Liver (tissue), 8 donors: ENCODE measurements at regions not wholly inside any gene's neighbourhood (a gene's known extent, or its start where the extent isn't known, plus 50 kb on each side); places are given as distances from the start of the nearest gene placed in this dataset.

Experiments used
- DNase-seq: peaks from one replicate; pipeline ENCODE4 v3.0.0-alpha.2; 2017; ENCODE audit warnings: low spot score
- H3K27ac ChIP-seq, 2 donors: one replicate each; pipeline ENCODE4 v1.7.0; 2013; ENCODE audit warnings: inconsistent platforms in 2 of 2, low read length in 2 of 2, control low read depth in 1 of 2, low read depth in 1 of 2, mild to moderate bottlenecking in 1 of 2
- H3K27me3 ChIP-seq, 4 donors: one replicate each; pipeline versions ENCODE4 v1.6.1 to v1.7.0; 2013; ENCODE audit warnings: low read length in 3 of 4, inconsistent platforms in 1 of 4, mild to moderate bottlenecking in 1 of 4, moderate library complexity in 1 of 4; ENCODE audit not compliant: control insufficient read depth in 4 of 4, insufficient read depth in 4 of 4
- H3K36me3 ChIP-seq, 4 donors: one replicate each; pipeline versions ENCODE4 v1.6.1 to v1.7.0; 2013; ENCODE audit warnings: low read length in 3 of 4, mild to moderate bottlenecking in 3 of 4, low read depth in 1 of 4, moderate library complexity in 1 of 4; ENCODE audit not compliant: control insufficient read depth in 4 of 4, insufficient read depth in 3 of 4
- H3K4me1 ChIP-seq, 4 donors: one replicate each; pipeline versions ENCODE4 v1.6.1 to v1.7.0; 2013; ENCODE audit warnings: low read length in 3 of 4, mild to moderate bottlenecking in 3 of 4, moderate library complexity in 1 of 4; ENCODE audit not compliant: control insufficient read depth in 4 of 4, insufficient read depth in 4 of 4
- H3K4me3 ChIP-seq, 3 donors: one replicate each; pipeline versions ENCODE4 v1.6.1 to v1.7.0; 2013; ENCODE audit warnings: low read length in 3 of 3, control low read depth in 1 of 3, low read depth in 1 of 3, mild to moderate bottlenecking in 1 of 3
- H3K9ac ChIP-seq, 2 donors: one replicate each; pipeline ENCODE4 v1.7.0; 2013; ENCODE audit warnings: low read length in 2 of 2, mild to moderate bottlenecking in 2 of 2, moderate library complexity in 2 of 2, control low read depth in 1 of 2, low read depth in 1 of 2
- H3K9me3 ChIP-seq, 4 donors: one replicate each; pipeline versions ENCODE4 v1.6.1 to v1.7.0; 2013; ENCODE audit warnings: low read length in 3 of 4; ENCODE audit not compliant: control insufficient read depth in 4 of 4
- EGR1 ChIP-seq, 2 donors: IDR thresholded peaks; 2 replicates each; pipeline ENCODE4 v1.6.1; 2016 to 2018; ENCODE audit warnings: antibody characterized with exemption in 2 of 2, low read depth in 2 of 2
- FOXA1 ChIP-seq: IDR thresholded peaks from 2 replicates; pipeline ENCODE4 v1.6.1; 2016; ENCODE audit warnings: antibody characterized with exemption
- FOXA2 ChIP-seq: IDR thresholded peaks from 2 replicates; pipeline ENCODE4 v1.6.1; 2016; ENCODE audit warnings: antibody characterized with exemption
- HNF4A ChIP-seq, 2 donors: conservative IDR thresholded peaks; 2 replicates each; pipeline ENCODE4 v1.6.1; 2016; ENCODE audit warnings: antibody characterized with exemption in 2 of 2, mild to moderate bottlenecking in 2 of 2
- HNF4G ChIP-seq: IDR thresholded peaks from 2 replicates; pipeline ENCODE4 v1.6.1; 2016; ENCODE audit warnings: antibody characterized with exemption
- JUND ChIP-seq, 2 donors: IDR thresholded peaks; 2 replicates each; pipeline ENCODE4 v1.6.1; 2016; ENCODE audit warnings: antibody characterized with exemption in 2 of 2
- NR2F2 ChIP-seq: IDR thresholded peaks from 2 replicates; pipeline ENCODE4 v1.6.1; 2016; ENCODE audit warnings: antibody characterized with exemption
- RAD21 ChIP-seq, 2 donors: IDR thresholded peaks; 2 replicates each; pipeline ENCODE4 v1.6.1; 2016; ENCODE audit warnings: antibody characterized with exemption in 2 of 2, mild to moderate bottlenecking in 2 of 2
- RXRA ChIP-seq, 2 donors: IDR thresholded peaks; 2 replicates each; pipeline ENCODE4 v1.6.1; 2017 to 2018; ENCODE audit warnings: antibody characterized with exemption in 2 of 2, mild to moderate bottlenecking in 1 of 2
- SP1 ChIP-seq: IDR thresholded peaks from 2 replicates; pipeline ENCODE4 v1.6.1; 2018; ENCODE audit warnings: antibody characterized with exemption, mild to moderate bottlenecking
- TAF1 ChIP-seq: conservative IDR thresholded peaks from 2 replicates; pipeline ENCODE4 v1.6.1; 2016; ENCODE audit warnings: antibody characterized with exemption, mild to moderate bottlenecking
- YY1 ChIP-seq: IDR thresholded peaks from 2 replicates; pipeline ENCODE4 v1.6.1; 2016; ENCODE audit warnings: antibody characterized with exemption, mild to moderate bottlenecking
- WGBS: extraction: QIAGEN DNeasy Blood & Tissue Kit; methylation state at CpG from one replicate; pipeline ENCODE4 v1.1.7; 2013; 5-methylcytosine and 5-hydroxymethylcytosine counted together
- TF ChIP-seq, protein P1 (sequence below): IDR thresholded peaks from 2 replicates; pipeline ENCODE4 v1.6.1; 2016; ENCODE audit warnings: antibody characterized with exemption, mild to moderate bottlenecking
- TF ChIP-seq, protein P2 (sequence below): fragments of 150-350 bp; IDR thresholded peaks from 2 replicates; pipeline ENCODE4 v1.5.1; 2017; ENCODE audit warnings: improper control_type of control experiment, low read depth, low read length; ENCODE audit not compliant: missing input control
- TF ChIP-seq, protein P3 (sequence below): IDR thresholded peaks from 2 replicates; pipeline ENCODE4 v1.6.1; 2016; ENCODE audit warnings: antibody characterized with exemption
- TF ChIP-seq, protein P4 (sequence below): IDR thresholded peaks from 2 replicates; pipeline ENCODE4 v1.6.1; 2016; ENCODE audit warnings: antibody characterized with exemption
- donor health status: healthy.
- donor health status: healthy.
- donor health status: healthy.
- donor health status: healthy.
- donor health status: healthy.

DNA sequence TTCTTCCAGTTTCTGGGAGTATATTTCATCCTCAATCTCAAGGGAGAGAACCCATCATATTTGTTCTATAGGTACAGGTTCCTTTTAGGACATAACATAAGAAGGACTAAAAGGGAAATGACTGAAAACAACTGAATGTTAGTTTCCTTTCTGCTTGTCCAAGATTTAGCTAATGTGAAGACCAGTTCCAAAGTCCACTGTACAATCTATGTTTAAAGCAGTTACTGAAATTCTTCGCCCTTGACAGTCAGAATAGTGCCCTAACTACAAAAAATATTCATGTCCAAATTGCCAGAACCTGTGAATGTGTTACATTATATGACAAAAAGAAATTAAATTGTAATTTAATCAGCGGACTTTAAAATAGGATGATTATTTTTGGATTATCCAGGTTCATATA lies 466.3 kb upstream of the SETBP1 start (continued):
- TF ChIP-seq, protein P1, sequence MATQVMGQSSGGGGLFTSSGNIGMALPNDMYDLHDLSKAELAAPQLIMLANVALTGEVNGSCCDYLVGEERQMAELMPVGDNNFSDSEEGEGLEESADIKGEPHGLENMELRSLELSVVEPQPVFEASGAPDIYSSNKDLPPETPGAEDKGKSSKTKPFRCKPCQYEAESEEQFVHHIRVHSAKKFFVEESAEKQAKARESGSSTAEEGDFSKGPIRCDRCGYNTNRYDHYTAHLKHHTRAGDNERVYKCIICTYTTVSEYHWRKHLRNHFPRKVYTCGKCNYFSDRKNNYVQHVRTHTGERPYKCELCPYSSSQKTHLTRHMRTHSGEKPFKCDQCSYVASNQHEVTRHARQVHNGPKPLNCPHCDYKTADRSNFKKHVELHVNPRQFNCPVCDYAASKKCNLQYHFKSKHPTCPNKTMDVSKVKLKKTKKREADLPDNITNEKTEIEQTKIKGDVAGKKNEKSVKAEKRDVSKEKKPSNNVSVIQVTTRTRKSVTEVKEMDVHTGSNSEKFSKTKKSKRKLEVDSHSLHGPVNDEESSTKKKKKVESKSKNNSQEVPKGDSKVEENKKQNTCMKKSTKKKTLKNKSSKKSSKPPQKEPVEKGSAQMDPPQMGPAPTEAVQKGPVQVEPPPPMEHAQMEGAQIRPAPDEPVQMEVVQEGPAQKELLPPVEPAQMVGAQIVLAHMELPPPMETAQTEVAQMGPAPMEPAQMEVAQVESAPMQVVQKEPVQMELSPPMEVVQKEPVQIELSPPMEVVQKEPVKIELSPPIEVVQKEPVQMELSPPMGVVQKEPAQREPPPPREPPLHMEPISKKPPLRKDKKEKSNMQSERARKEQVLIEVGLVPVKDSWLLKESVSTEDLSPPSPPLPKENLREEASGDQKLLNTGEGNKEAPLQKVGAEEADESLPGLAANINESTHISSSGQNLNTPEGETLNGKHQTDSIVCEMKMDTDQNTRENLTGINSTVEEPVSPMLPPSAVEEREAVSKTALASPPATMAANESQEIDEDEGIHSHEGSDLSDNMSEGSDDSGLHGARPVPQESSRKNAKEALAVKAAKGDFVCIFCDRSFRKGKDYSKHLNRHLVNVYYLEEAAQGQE = no peak
- TF ChIP-seq HNF4A (conservative IDR thresholded peaks at IDR 0.05) = no peak

DNA sequence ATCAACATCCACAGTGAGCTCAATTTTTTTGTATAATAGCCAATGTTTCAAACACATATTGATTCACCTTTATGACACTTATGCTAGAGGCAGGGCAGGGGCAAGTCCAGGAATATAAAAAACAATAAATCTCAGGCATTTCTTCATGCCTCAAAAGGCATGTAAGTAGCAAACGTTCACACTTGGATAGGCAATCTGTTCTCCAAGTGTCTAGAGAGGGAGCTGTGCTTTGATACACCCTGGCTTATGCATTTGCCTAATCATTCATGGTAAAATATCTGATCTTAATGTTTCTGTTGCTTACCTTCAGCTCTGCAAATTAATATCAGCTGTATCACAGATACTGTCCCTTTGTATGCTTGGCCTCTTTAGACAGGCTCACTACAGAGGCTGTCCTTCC lies 464.5 kb upstream of the SETBP1 start:
- no peak overlapping the region for H3K27ac ChIP-seq
- 43% methylated on average over 1 of the region's 1 CpG for whole genome bisulfite sequencing
- no peaks in the 10 kb centered on the region for H3K9me3 ChIP-seq
- peaks cover 0 to 4% (median 0%) of the 10 kb centered on the region in 4 donors for H3K27me3 ChIP-seq
- no peak for DNase-seq
- H3K36me3 ChIP-seq = no peaks in the 10 kb centered on the region
- H3K4me1 ChIP-seq = no peaks in the 10 kb centered on the region
- no peak for TF ChIP-seq HNF4A (conservative IDR thresholded peaks at IDR 0.05)
- no peak for TF ChIP-seq FOXA1
- no peak overlapping the region for H3K4me3 ChIP-seq
- no peak overlapping the region for H3K9ac ChIP-seq

DNA sequence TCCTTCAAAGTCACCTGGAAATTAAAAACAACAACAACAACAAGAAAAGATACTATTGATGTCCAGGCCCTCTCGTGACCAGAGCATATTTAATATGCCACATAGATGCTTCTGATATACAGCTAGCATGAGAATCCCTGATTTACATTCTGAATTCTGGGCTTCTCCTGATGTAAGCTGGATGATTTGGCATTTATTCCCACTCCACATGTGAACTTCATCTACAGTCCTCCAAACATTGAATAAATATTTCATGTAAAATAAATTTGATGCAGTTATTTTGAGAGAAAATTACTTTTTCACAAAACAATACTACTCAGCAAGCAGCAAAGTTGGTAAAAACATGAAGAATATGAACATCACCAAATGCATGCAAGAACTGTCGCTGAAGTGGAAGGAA lies 453.2 kb upstream of the SETBP1 start:
- TF ChIP-seq RAD21 (IDR thresholded peaks at IDR 0.05) (no peak), HNF4A (conservative IDR thresholded peaks at IDR 0.05) (no peak)
- TF ChIP-seq, protein P2, sequence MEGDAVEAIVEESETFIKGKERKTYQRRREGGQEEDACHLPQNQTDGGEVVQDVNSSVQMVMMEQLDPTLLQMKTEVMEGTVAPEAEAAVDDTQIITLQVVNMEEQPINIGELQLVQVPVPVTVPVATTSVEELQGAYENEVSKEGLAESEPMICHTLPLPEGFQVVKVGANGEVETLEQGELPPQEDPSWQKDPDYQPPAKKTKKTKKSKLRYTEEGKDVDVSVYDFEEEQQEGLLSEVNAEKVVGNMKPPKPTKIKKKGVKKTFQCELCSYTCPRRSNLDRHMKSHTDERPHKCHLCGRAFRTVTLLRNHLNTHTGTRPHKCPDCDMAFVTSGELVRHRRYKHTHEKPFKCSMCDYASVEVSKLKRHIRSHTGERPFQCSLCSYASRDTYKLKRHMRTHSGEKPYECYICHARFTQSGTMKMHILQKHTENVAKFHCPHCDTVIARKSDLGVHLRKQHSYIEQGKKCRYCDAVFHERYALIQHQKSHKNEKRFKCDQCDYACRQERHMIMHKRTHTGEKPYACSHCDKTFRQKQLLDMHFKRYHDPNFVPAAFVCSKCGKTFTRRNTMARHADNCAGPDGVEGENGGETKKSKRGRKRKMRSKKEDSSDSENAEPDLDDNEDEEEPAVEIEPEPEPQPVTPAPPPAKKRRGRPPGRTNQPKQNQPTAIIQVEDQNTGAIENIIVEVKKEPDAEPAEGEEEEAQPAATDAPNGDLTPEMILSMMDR = no peak
- H3K4me1 ChIP-seq = no peaks in the 10 kb centered on the region
- H3K9me3 ChIP-seq = no peaks in the 10 kb centered on the region
- no peak overlapping the region for H3K4me3 ChIP-seq
- H3K9ac ChIP-seq = no peak overlapping the region
- no peaks in the 10 kb centered on the region for H3K36me3 ChIP-seq
- no peak overlapping the region for H3K27ac ChIP-seq
- 80% methylated on average over 2 of the region's 2 CpGs for WGBS
- H3K27me3 ChIP-seq = no peaks in the 10 kb centered on the region
- DNase-seq = no peak

DNA sequence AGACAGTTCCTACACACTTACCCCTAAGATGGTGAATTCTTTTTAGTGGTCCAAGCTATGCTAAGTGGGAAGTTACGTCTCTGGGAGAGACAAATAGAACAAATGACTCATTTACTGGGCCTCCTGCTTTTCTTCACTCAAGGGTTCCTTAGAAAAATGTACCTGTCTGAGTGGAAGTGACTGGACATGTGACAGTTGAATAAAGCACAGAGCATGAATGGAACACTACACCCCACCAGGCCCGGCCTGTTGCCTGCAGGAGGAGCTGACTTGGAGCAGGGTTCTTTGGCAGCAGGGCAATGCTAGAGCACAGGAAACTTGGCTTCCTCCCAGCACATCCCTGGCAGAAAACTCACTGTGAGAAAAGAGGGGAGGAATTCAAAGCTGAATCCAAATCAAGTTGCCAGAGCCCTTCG lies 451.0 kb upstream of the SETBP1 start:
- TF ChIP-seq YY1 = no peak
- TF ChIP-seq HNF4A (conservative IDR thresholded peaks at IDR 0.05) = no peak
- TF ChIP-seq, protein P3, sequence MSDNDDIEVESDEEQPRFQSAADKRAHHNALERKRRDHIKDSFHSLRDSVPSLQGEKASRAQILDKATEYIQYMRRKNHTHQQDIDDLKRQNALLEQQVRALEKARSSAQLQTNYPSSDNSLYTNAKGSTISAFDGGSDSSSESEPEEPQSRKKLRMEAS = no peak
- TF ChIP-seq RXRA (IDR thresholded peaks at IDR 0.05) = no peak
- TF ChIP-seq JUND (IDR thresholded peaks at IDR 0.05) = no peak
- TF ChIP-seq FOXA1 = no peak
- no peak for TF ChIP-seq HNF4G
- no peak for TF ChIP-seq NR2F2
- TF ChIP-seq, protein P2 = no peak
- TF ChIP-seq FOXA2 = no peak
- no peak for TF ChIP-seq TAF1
- no peak for TF ChIP-seq EGR1 (IDR thresholded peaks at IDR 0.05; ENCODE audit: low read depth in 2 of 2)
- TF ChIP-seq, protein P4, sequence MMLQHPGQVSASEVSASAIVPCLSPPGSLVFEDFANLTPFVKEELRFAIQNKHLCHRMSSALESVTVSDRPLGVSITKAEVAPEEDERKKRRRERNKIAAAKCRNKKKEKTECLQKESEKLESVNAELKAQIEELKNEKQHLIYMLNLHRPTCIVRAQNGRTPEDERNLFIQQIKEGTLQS = no peak
- no peak for TF ChIP-seq SP1
- DNase-seq = no peak
- WGBS = 71% methylated on average over 3 of the region's 3 CpGs
- Histone ChIP-seq H3K27ac (no peak overlapping the region), H3K9ac (no peak overlapping the region), H3K4me3 (no peak overlapping the region), H3K9me3 (no peaks in the 10 kb centered on the region), H3K4me1 (no peaks in the 10 kb centered on the region), H3K27me3 (no peaks in the 10 kb centered on the region), H3K36me3 (no peaks in the 10 kb centered on the region)
